Urothelium cell line (cell line): ENCODE measurements at regions not wholly inside any gene's neighbourhood (a gene's known extent, or its start where the extent isn't known, plus 50 kb on each side); places are given as distances from the start of the nearest gene placed in this dataset.

Experiments used
- DNase-seq: peaks from one replicate; pipeline ENCODE4 v3.0.0; 2011; ENCODE audit warnings: low spot score, mixed read lengths
- FAIRE-seq: peaks from 2 replicates; lab custom pipeline; 2011; peaks lifted over from hg19 to GRCh38; lab: Jason Lieb, UNC

DNA sequence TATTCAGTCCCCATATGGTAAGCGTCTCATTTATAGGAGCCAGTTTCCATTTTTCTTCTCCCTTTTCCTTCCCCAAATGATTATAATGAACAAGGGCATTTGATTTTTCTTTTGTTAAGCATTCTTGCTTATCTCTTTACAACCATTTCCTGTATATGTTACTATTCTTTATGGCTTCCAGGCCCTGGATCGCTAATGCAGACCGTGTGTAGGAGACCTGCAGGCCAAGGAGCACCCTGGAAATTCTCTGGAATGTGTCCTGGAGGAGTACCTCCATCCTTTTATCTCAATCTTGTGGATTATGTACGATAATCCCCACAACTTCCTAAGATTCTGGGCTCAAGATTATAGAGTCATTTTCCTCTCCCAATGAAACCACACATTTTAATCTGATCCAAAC is 439.6 kb upstream of the MMADHC start:
- no peak for FAIRE-seq

DNA sequence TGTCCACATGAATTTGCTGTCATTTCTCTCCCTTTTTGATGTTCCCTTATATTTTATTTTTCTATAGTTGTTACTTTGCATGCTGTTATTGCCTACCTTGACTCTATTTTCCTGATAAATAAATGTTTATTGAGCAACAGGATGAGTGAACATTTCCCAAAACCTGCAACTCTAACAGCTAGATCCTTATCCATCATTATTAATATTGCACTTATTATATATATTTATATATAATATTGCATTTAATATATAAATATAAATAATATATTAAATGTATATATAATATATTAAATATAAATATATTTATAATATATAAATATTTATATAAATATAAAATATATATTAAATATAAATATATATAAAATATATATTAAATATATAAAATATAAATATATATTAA is 436.1 kb upstream of the MMADHC start:
- no peak for FAIRE-seq

More for the DNA sequence above, 439.6 kb upstream of the MMADHC start:
- DNase-seq = no peak

DNA sequence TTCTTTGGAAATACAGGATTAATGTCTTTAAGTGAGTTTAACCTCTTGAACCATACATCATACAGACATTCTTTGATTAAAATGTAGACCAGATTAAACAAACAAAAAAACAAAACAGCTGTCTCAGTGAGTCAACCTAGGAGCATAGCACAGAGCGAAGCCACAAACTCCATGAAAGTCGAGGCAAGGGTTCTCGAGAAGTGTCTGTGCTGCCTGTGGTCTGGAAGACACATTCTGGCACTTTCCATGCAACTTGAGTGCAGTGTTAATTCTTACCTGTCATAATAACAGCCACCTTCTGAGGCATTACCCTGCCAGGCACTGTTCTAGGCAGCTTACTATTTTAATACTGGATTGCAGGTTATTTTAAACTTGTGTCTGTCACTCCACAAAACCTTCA is 435.5 kb upstream of the MMADHC start:
- FAIRE-seq (no peak), DNase-seq (no peak)

More for the DNA sequence above, 436.1 kb upstream of the MMADHC start:
- no peak for DNase-seq

DNA sequence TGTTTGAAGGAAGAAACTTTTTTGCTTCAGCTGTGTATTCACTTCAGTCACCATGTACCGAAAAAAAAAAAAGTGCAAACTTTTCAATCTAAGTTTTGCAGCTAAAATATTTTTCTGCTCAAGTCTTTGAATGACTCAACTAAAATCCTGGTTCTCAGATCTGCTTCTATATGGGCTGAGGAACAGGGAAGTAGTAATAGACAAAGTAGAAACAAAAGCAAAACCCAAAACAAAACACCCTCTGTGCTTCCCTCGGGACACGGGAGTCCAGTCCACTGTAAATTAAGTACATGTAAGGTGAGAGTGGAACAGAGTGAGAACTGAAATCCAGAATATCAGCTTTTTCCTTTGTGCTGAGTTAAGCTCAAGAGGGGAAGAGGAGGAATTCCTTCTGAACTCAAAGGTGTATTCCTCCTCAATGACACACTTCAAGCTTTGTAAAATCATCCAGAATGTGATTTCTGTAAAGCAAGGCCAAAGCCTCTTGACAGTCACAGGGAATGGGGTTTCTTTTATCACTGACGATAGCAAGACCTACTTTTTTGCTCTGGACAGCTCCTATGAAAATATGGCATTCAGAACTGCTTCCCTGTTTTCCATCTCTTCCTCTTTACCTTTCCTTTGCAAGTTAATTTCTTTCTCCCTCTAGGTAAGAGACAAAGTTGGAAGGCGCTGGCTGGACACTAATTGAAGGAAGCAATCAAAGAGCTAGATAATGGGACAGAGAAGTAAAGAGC is 433.5 kb upstream of the MMADHC start:
- FAIRE-seq = no peak
- no peak for DNase-seq

DNA sequence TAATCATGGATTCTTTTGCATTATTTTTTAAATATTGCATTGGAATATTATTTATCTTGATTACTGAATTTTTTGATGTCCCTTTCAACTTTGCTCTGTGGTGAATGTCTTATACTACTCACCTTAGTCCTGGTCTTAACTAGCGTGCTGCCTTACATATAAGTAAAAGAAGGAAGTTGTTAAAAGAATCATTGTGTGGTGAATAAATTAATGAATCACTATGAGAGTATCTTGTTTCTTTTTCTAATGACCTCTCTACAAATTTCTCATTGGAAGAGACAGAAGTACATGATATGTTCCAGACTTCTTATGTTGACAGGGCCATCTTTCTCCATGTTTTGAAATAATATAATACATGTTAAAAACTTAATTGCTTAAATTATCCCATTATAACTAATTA is 432.6 kb upstream of the MMADHC start:
- FAIRE-seq (no peak), DNase-seq (no peak)

DNA sequence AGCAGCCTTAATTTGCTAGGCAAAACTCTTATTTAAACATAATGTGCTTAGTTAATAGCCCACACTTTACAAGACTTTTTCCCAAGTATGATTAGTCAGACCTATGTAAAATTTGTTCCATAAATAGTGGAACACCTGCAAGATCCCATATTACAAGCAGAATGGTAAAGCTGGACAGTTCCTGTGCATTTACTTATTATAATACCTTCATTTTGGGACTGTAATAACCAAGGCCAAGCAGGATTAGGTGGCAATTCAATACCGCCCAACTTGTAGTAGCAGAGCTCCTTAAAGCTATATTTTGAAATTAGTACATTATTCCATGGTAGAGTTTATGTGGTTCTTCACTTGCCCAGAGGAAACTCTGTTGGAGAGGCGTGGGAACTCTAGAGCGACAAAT is 431.5 kb upstream of the MMADHC start:
- FAIRE-seq (no peak), DNase-seq (no peak)

DNA sequence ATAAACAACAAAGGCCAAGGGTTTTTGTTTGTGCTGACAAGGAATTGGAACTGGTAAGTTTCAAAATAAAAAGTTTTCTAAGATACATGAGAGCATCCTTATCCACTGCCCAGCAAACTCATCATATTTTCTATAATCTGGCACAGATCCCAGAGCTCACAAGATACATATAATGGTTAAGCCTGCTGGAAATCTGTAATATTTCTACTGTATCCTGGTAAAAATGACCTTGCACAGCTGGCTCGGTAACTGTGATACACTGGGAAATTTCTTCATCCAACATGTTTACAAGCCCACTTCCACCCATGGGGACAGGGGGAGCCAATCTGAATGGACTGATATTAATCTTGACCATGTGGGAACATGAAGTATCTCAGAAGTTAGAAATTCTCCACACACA is 425.4 kb upstream of the MMADHC start:
- DNase-seq (no peak), FAIRE-seq (no peak)

DNA sequence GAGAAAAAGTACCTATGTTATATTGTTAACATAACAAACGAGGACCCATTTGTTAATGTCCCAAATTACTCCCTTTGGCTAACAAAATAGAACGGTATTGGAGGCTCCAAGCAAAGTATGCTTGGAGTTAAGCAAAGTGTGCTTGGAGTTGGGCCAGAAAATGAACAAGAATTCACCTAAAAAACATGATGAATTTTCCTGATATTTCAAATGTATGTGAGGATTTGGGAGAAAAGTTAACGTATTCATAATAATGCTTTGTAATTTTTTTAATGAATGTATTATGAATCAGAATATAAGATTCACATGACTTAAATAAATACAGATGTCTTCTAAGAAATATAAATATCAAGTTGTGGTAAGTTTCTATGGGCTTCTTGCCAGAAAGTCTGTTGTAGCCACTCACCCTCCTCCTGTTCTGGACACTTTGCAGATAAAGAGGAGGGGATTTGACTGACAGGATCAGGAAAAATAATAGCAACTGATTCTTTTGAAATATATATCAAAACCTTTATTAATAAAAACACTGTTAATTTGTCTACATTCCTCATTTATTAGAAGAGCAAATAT is 423.7 kb upstream of the MMADHC start:
- FAIRE-seq = no peak
- no peak for DNase-seq

DNA sequence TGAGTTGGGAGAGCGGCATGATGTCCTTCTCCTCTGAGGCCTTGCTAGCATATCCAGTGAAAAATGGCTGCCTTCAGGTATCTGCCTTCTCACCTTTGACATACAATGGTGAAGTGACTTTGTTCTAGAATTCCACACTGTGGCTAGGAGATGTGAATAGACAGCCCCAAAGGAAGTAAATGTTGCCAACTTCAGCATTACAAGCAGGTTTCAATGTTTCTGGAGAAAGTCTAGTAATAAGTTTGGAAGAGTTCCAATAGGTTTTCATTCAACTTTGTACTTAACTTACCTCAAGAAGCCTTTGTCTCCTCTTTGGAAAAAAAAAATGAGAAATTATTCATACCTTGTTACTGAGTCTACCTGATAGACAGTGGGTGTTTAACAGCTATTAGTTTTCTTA is 421.3 kb upstream of the MMADHC start:
- FAIRE-seq (no peak), DNase-seq (no peak)

DNA sequence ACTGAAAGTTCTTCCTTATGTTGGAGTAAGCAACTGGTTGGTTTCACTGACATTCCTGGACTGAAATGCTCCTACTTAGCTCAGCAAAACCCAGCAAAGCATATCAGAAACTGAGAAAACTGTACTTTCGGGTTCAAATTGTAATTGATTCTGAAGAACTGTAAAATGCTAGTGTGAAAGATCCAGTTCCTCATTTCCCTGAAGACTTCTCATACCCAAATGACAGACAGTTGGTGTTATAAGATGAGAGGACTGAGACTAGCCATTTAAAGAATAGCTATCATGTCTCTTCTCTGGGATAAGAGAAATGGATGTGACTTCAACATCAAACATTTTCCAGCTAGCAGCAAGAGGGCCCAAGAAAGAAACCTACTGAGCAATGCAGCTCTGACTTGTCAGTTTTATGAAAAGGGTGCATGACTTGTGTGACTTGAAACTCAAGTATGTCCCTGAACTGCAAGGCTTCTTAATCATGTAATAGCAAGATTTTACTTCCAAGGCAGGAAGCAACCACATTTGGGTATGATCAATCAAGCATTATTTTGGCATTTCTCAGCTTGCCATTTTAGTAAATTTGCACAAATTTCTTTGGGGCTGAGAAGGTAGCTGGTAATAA is 420.3 kb upstream of the MMADHC start:
- DNase-seq (no peak), FAIRE-seq (no peak)

DNA sequence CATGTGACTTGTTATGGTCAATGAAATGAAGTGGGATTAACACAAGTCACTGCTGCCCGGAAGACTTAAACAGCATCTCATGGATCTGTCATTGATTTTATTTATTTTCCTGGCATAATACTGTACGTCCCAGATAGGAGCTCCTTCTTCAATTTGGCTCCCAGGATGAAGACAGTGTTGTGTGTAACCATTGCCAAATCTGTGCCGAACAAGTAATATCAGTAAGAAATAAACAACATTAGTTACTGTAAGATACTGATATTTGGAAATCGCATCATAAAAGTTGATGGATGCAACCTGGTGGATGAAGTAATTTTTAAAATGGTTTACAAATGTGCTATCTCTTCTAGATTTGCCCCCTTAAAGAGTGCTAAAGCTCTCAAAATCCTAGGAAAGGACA is 419.0 kb upstream of the MMADHC start:
- FAIRE-seq (no peak), DNase-seq (no peak)

DNA sequence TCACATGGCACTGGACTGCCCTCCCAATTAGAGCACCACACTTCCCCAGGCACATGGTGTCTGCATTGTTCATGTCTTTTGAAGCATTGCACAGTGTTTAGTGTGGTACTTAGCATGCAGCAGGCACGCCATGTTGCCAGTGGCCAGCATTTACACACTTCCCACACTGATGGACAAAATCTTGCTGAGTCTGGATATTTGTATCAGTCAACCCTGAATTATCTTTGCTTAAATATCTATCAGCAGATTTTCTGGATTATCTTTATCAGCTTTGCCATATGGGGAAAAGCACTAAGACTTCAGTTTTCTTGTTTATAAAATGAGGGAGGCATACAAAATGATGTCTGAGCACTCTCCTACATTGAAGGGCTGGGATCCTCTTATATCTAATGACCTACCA is 416.0 kb upstream of the MMADHC start:
- DNase-seq (no peak), FAIRE-seq (peak; percentile 40)

DNA sequence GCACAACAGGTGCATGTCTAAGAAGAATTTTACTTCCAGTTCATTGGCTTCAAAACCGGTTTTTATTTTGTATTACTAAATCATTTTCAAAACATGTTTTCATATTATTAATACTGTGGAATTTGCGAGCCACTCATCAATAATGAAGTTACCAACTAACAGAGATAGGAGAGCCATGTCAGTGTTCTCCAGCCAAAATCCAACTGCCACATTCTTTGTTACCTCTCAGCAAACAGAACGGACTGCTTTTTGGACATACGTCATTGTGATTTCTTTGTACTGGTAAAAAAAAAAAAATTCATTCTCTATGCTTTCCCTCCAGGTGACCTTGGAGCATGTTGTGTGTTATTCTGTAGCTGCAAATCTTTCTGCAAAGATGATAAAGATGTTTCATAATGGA is 414.2 kb upstream of the MMADHC start:
- no peak for FAIRE-seq
- DNase-seq = no peak

DNA sequence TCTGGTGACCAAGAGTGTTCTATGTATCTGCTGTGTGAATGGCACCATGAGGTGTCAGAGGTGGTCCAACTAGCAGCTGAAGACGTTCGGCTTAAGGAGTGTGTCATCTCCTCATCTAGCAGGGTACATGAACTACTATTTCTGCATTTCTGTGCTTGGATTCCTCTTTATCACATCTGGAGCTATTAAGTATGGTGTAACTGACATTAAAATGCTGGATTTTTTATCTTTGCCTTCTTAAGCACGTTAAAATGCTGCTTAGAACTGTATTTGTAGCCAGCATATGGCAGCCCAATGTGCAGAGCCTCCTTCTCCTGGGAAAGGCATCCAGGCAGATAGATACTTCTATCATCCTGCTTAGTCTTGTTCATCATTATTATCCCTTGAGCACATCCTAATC is 409.3 kb upstream of the MMADHC start:
- no peak for DNase-seq
- FAIRE-seq = no peak

DNA sequence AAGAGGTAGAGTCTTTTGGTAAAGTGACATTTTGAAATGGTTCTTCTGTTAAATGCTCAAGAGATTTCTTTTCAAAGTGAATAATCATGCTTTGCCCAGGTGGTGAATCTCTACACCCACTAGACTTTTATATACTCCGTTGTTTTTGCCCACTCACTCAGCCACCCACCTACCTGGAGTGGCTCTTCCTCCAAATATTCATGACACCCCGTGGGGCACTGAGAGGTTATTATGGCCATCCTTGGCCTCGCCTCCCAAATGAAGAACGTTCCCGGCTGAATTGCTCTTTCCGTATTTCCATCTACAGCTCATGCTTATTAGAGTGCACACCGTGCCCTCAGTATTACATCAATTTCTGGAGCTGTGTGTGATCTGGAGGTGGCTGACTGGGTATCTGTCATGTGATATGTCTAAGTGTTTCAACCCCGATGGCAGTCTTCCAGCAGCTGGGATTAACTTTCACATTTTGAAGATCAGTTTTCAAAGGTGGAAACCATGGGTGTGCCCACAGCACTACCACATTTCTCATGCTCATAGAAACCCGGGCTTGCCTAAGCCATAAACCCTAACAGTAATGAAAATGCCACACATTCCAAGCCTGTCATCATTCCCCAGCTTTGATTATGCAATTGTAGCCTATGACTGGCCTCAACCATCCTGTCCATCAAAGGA is 406.6 kb upstream of the MMADHC start:
- FAIRE-seq (peak; percentile 93), DNase-seq (peak; percentile 71)

DNA sequence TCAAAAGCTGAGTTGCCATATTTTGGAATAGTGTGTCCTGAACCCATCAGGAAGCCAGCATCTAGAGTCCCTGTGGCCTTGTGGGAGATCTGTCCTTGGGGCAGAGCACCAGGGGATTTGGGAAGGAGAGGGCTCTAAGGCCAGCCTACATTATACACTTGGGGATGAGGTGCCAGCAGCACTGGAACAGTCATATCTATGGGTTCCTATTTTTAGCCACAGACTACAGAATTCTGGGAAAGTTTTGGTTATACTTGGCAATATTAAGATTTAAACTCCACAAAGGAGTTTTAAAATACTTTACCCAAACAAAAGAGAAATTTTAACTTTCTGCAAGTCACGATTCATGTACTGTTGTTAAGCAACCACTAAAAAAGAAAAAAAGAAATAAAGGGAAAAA is 405.7 kb upstream of the MMADHC start:
- DNase-seq (no peak), FAIRE-seq (no peak)

DNA sequence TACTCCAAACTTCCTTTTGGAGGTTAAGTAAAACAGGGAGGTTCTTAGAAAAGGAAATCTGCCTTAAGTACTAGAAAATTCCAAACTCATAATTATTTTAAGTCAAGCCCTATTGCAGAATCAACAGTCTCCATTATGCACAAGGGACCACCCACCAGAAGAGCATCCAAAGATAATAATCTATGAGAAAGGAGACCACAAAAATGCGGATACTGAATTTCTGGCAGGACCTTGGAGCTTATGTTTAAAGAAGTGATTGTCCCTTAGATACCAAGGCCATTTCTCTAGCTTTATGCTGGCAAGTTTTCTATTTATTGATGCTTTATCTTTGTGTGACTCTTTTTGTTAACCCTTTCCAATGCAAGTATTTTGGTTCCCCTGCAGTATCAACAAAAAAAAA is 404.0 kb upstream of the MMADHC start:
- no peak for FAIRE-seq
- no peak for DNase-seq

DNA sequence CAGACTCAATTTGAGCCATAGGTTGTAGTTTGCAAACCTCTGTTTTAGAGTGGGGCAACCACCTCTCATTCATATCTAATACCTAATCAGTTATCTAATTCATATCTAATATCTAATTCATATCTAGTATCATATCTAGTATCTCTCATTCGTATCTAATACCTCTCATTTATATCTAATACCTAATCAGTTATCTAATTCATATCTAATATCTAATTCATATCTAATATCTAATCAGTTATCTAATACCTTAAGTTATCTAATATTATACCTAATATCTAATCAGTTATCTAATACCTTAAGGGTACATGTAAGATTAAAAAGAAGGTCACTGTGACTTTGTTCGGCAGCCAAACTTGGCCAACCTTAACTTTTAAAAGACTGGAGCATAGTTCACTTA is 403.4 kb upstream of the MMADHC start:
- FAIRE-seq (no peak), DNase-seq (no peak)

DNA sequence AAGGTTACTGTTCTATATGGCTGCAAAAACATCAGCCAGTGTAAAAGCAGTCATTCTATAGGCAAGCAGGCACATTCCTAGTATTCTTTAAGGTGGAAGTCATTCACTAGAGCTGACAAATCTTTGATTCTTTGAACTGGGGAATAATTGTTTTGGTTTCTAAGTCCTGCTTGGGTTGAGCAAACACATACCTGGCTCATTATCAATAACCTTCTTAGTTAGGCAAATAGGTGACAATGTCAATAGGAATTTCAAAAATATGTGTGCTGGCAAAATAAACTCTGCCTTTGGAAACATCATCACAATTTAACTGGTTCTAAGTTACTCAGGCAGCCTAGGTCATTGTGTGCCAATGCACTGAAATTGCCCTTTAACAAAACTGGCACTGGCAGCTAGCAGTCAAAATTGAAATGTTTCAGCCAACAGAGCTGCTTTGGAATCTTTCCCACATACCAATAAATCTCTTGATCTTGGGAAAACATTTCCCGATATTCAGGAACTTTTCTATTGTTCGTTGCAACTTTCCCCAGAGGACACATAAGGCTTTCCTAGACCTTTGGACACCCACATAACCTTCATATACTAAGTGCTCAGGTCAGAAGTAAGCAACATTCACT is 402.0 kb upstream of the MMADHC start:
- DNase-seq (peak; percentile 26), FAIRE-seq (no peak)

DNA sequence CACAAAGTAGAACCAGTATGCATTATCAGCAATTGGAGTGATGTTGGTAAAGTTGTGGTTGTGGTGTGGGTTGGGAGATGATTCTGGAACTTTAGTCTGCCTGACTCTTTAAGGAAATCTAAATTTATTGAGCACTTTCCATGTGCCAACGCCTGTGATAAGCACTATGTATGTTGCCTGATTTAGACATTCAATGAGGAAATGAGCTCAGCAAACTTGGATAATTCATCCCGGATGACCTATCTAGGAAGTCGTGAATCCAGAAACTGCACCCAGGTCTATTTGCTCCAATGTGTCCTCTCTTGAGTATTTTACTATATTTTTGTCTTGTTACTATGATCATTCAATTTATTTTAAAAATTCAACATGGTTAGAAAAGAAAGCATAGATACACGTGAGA is 400.8 kb upstream of the MMADHC start:
- FAIRE-seq (no peak), DNase-seq (no peak)

DNA sequence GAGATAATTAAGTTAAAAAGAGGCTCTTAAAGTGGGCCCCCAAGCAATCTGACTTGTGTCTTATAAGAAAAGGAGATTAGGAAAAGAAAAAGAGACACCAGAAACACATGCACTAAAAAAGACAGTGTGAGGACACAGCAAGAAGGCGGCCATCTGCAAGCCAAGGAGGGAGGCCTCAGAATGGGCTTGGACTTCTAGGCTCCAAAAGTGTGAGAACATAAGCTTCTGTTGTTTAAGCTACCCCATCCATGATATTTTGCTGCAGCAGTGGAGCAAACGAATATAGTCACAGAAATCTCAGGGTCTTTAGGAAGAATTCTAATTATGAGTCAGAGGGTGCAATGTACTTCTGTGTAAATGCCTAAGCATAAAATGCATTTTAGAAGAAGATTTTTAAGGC is 399.3 kb upstream of the MMADHC start:
- no peak for FAIRE-seq
- DNase-seq = no peak

DNA sequence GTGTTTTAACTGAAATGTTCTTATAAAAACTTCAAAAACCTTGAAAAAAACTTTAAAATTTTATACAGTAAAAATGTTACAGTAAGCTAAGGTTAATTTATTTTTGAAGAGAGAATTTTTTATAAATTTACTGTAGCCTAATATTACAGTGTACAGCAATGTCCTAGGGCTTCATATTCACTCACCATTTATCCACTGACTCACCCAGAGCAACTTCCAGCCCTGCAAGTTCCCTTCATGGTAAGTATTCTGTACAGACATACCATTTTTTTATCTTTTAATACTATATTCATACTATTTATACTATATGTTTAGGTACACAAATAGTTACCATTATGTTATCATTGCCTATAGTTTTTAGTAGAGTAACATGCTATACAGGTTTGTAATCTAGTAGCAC is 396.7 kb upstream of the MMADHC start:
- no peak for FAIRE-seq
- no peak for DNase-seq
